Loucy (cell line): ENCODE measurements at regions not wholly inside any gene's neighbourhood (a gene's known extent, or its start where the extent isn't known, plus 50 kb on each side); places are given as distances from the start of the nearest gene placed in this dataset.

Experiments used
- CTCF ChIP-seq: fragments of 200-600 bp; sonication (generic); conservative IDR thresholded peaks from 2 replicates; pipeline ENCODE4 v1.5.1; 2014; ENCODE audit warnings: mild to moderate bottlenecking, antibody characterized with exemption, low read length
- EZH2phosphoT487 ChIP-seq: fragments of 200-600 bp; IDR thresholded peaks from 2 replicates; pipeline ENCODE4 v1.6.1; 2018; ENCODE audit warnings: antibody characterized with exemption, mild to moderate bottlenecking, moderate library complexity, borderline replicate concordance

DNA sequence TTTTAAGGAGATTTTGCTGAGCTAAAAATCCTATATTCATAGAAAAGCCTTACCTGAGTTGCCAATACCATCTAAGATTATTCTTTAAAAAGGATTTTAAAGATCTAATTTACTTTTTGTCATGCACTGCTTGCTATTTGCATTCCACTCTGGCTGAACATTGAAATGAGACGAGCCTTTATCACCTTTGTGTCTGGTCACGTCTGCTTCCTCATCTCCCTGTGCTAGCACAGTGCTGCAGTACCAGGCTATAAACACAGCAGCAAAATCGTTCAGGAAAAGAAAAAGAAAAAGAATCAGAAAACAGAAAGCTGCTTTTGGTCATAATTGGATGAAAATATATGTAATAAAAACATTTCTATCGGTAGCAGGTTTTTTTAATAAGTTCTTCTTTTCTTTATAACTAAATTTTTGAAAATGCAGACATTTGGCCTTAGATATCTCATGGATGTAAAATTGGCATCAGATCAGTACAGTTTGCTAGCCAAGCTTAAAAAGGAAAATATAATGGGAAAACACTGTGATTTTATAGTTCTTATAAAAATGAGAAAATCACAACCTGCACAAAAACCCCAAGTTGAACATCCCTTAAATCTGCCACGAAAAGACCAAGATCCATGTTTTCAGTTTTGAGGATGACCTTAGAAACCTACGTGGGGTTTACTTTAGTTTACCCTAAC lies 735.7 kb upstream of the CXADR start:
- TF ChIP-seq CTCF, result no peak
- TF ChIP-seq EZH2phosphoT487, result no peak
